Chondrocyte (in vitro differentiated cells): ENCODE measurements at regions not wholly inside any gene's neighbourhood (a gene's known extent, or its start where the extent isn't known, plus 50 kb on each side); places are given as distances from the start of the nearest gene placed in this dataset.
A peak's percentile ranks its signal among the peaks of the same experiment; 100 is the strongest.

Source experiments
- DNase-seq: peaks from one replicate; pipeline ENCODE4 v3.0.0; 2021; ENCODE audit warnings: mixed read lengths, low spot score
- H3K27ac Mint-ChIP-seq: one replicate; pipeline ENCODE4 v1.8.0; 2021; ENCODE audit warnings: mild to moderate bottlenecking, moderate library complexity, mixed read lengths; ENCODE audit not compliant: unreplicated experiment
- H3K27me3 Mint-ChIP-seq: 2 replicates; pipeline ENCODE4 v1.8.0; 2021; ENCODE audit warnings: low read depth, mixed read lengths
- H3K36me3 Mint-ChIP-seq: 2 replicates; pipeline ENCODE4 v1.8.0; 2021; ENCODE audit warnings: low read depth, mixed read lengths
- H3K4me1 Mint-ChIP-seq: 2 replicates; pipeline ENCODE4 v1.8.0; 2021; ENCODE audit warnings: low read depth, mild to moderate bottlenecking, mixed read lengths
- H3K4me3 Mint-ChIP-seq: one replicate; pipeline ENCODE4 v1.8.0; 2021; ENCODE audit warnings: mild to moderate bottlenecking, moderate library complexity, mixed read lengths; ENCODE audit not compliant: unreplicated experiment
- H3K9me3 Mint-ChIP-seq: 2 replicates; pipeline ENCODE4 v1.8.0; 2021; ENCODE audit warnings: low read depth, mixed read lengths
- CTCF ChIP-seq: fragments of 200-600 bp; sonication (generic); IDR thresholded peaks from 2 replicates; pipeline ENCODE4 v1.5.0; 2021; ENCODE audit warnings: antibody characterized with exemption, mild to moderate bottlenecking, moderate library complexity

- no peaks in the 10 kb centered on the region for H3K27me3 Mint-ChIP-seq
Measured at GRCh38 chr9:84170521-84171141, 169.9 kb downstream of the SLC28A3 start.

GRCh38 chr9:84173961-84174360, 166.6 kb downstream of the SLC28A3 start:
- Mint-ChIP-seq H3K9me3 (peaks cover 2% of the 10 kb centered on the region), H3K4me3 (no peak overlapping the region), H3K27me3 (no peaks in the 10 kb centered on the region), H3K27ac (no peak overlapping the region), H3K36me3 (no peaks in the 10 kb centered on the region), H3K4me1 (peaks cover 30% of the 10 kb centered on the region)
- TF ChIP-seq CTCF = no peak
- DNase-seq = no peak

More at GRCh38 chr9:84170521-84171141, 169.9 kb downstream of the SLC28A3 start:
- H3K9me3 Mint-ChIP-seq = no peaks in the 10 kb centered on the region
- peak; percentile 58 for TF ChIP-seq CTCF
- peak; percentile 93 for DNase-seq
- no peak overlapping the region for H3K4me3 Mint-ChIP-seq
- peaks cover 30% of the 10 kb centered on the region for H3K4me1 Mint-ChIP-seq
- peak overlapping the region; percentile 95 for H3K27ac Mint-ChIP-seq
- H3K36me3 Mint-ChIP-seq = no peaks in the 10 kb centered on the region

GRCh38 chr9:84174486-84174885, 166.1 kb downstream of the SLC28A3 start:
- no peak for TF ChIP-seq CTCF
- Mint-ChIP-seq H3K9me3 (peaks cover 2% of the 10 kb centered on the region), H3K27me3 (no peaks in the 10 kb centered on the region), H3K36me3 (no peaks in the 10 kb centered on the region), H3K4me3 (no peak overlapping the region), H3K27ac (no peak overlapping the region), H3K4me1 (peaks cover 28% of the 10 kb centered on the region)
- DNase-seq = no peak

- Mint-ChIP-seq H3K9me3 (peaks cover 2% of the 10 kb centered on the region), H3K27ac (no peak overlapping the region), H3K27me3 (no peaks in the 10 kb centered on the region), H3K4me3 (no peak overlapping the region), H3K36me3 (no peaks in the 10 kb centered on the region), H3K4me1 (peaks cover 18% of the 10 kb centered on the region)
- DNase-seq = no peak
- TF ChIP-seq CTCF = no peak
Measured at GRCh38 chr9:84177407-84177806, 163.2 kb downstream of the SLC28A3 start.

- H3K27ac Mint-ChIP-seq = no peak overlapping the region
- H3K4me3 Mint-ChIP-seq = no peak overlapping the region
- TF ChIP-seq CTCF = no peak
- H3K9me3 Mint-ChIP-seq = peaks cover 2% of the 10 kb centered on the region
- H3K36me3 Mint-ChIP-seq = no peaks in the 10 kb centered on the region
- no peak for DNase-seq
- H3K4me1 Mint-ChIP-seq = peaks cover 17% of the 10 kb centered on the region
- H3K27me3 Mint-ChIP-seq = no peaks in the 10 kb centered on the region
Measured at GRCh38 chr9:84179531-84179930, 161.0 kb downstream of the SLC28A3 start.
